H1 (cell line): ENCODE measurements at regions not wholly inside any gene's neighbourhood (a gene's known extent, or its start where the extent isn't known, plus 50 kb on each side); places are given as distances from the start of the nearest gene placed in this dataset.

Experiments used
- CTCF ChIA-PET: fragments of 300-600 bp; sonication (Branson Sonifier 250); formaldehyde crosslinking; loops from one replicate; lab custom pipeline; 2021; ENCODE audit not compliant: partially characterized antibody; lab: Charles Lee
- POLR2A ChIA-PET: fragments of 300-600 bp; sonication (Branson Sonifier 250); formaldehyde crosslinking; loops from one replicate; lab custom pipeline; 2021; ENCODE audit warnings: inconsistent platforms; ENCODE audit not compliant: partially characterized antibody; lab: Charles Lee
- DNase-seq, 2 experiments: peaks; one replicate each; pipeline versions ENCODE4 v3.0.0 to v3.0.0-alpha.2; 2010 to 2022; ENCODE audit warnings: low spot score in 2 of 2, low read depth in 1 of 2, mixed read lengths in 1 of 2
- FAIRE-seq: peaks from 2 replicates; lab custom pipeline; 2011; peaks lifted over from hg19 to GRCh38; lab: Jason Lieb, UNC
- H2AFZ ChIP-seq: 2 replicates; pipeline ENCODE4 v1.8.1; 2012; ENCODE audit warnings: low read length, inconsistent platforms
- H2AK5ac ChIP-seq: 2 replicates; pipeline ENCODE4 v1.6.1; 2013; ENCODE audit warnings: low read depth, low read length
- H2BK120ac ChIP-seq: replicated peaks from 2 replicates; pipeline ENCODE3; 2013; ENCODE audit warnings: low read depth, low read length, inconsistent platforms
- H2BK12ac ChIP-seq: 2 replicates; pipeline ENCODE4 v1.6.1; 2013; ENCODE audit warnings: low read depth, low read length
- H2BK15ac ChIP-seq: 2 replicates; pipeline ENCODE4 v1.6.1; 2013; ENCODE audit warnings: low read length
- H2BK20ac ChIP-seq: 2 replicates; pipeline ENCODE4 v1.6.1; 2013; ENCODE audit warnings: low read length
- H2BK5ac ChIP-seq: 2 replicates; pipeline ENCODE4 v1.6.1; 2013; ENCODE audit warnings: low read depth, low read length
- H3K14ac ChIP-seq: 2 replicates; pipeline ENCODE4 v1.6.1; 2013; ENCODE audit warnings: inconsistent platforms; ENCODE audit not compliant: insufficient read length
- H3K18ac ChIP-seq: 2 replicates; pipeline ENCODE4 v1.6.1; 2013; ENCODE audit warnings: low read length; ENCODE audit errors: extremely low read depth
- H3K23ac ChIP-seq: 2 replicates; pipeline ENCODE4 v1.6.1; 2013; ENCODE audit warnings: inconsistent platforms; ENCODE audit not compliant: insufficient read length
- H3K23me2 ChIP-seq: 2 replicates; pipeline ENCODE4 v1.6.1; 2013; ENCODE audit warnings: low read depth, low read length
- H3K27ac ChIP-seq: 2 replicates; pipeline ENCODE4 v1.6.1; 2011; ENCODE audit warnings: low read depth, low read length, inconsistent platforms
- H3K27me3 ChIP-seq, 4 experiments: replicated peaks in 1 of 4; 1 replicate in 1 of 4; 2 replicates in 3 of 4; pipeline versions ENCODE4 v1.6.1 to v1.8.1; 2011 to 2013; ENCODE audit warnings: low read length in 3 of 4, mild to moderate bottlenecking in 3 of 4, inconsistent platforms in 2 of 4, mixed read lengths in 2 of 4, moderate library complexity in 1 of 4; ENCODE audit not compliant: control insufficient read depth in 3 of 4, insufficient read depth in 3 of 4; ENCODE audit errors: extremely low read depth in 1 of 4
- H3K36me3 ChIP-seq, 4 experiments: 2 replicates each; pipeline versions ENCODE4 v1.6.1 to v1.8.1; 2011 to 2013; ENCODE audit warnings: mild to moderate bottlenecking in 4 of 4, low read length in 3 of 4, moderate library complexity in 2 of 4, control low read depth in 1 of 4, inconsistent platforms in 1 of 4; ENCODE audit not compliant: insufficient read depth in 4 of 4, control insufficient read depth in 2 of 4
- H3K4ac ChIP-seq: replicated peaks from 2 replicates; pipeline ENCODE3; 2013; ENCODE audit warnings: low read length, low read depth, mixed read lengths, inconsistent platforms; ENCODE audit not compliant: insufficient read length
- H3K4me1 ChIP-seq, 4 experiments: replicated peaks in 1 of 4; 1 replicate in 1 of 4; 2 replicates in 3 of 4; pipeline versions ENCODE4 v1.6.1 to v1.8.1; 2011 to 2013; ENCODE audit warnings: low read length in 3 of 4, inconsistent platforms in 2 of 4, mixed read lengths in 1 of 4; ENCODE audit not compliant: insufficient read depth in 4 of 4, control insufficient read depth in 3 of 4
- H3K4me2 ChIP-seq, 2 experiments: 2 replicates each; pipeline versions ENCODE4 v1.6.1 to v1.8.1; 2011 to 2013; ENCODE audit warnings: low read depth in 2 of 2, low read length in 2 of 2, control low read depth in 1 of 2, inconsistent platforms in 1 of 2, mild to moderate bottlenecking in 1 of 2; ENCODE audit not compliant: insufficient read depth in 1 of 2
- H3K4me3 ChIP-seq, 4 experiments: fragments of 200-600, 300-600 bp in 1 of 4; sonication (generic), shearing (Covaris generic), sonication (Bioruptor Twin) in 1 of 4; 2 replicates each; pipeline versions ENCODE4 v1.5.1 to v1.8.1; 2011 to 2016; ENCODE audit warnings: low read length in 4 of 4, low read depth in 3 of 4, control low read depth in 2 of 4, inconsistent platforms in 2 of 4, mild to moderate bottlenecking in 2 of 4, mixed read lengths in 1 of 4, moderate library complexity in 1 of 4; ENCODE audit not compliant: insufficient read depth in 2 of 4; ENCODE audit errors: extremely low read depth in 1 of 4
- H3K56ac ChIP-seq: replicated peaks from 2 replicates; pipeline ENCODE3; 2013; ENCODE audit warnings: low read depth, mild to moderate bottlenecking, mixed read lengths, low read length, inconsistent platforms; ENCODE audit not compliant: insufficient read length
- H3K79me1 ChIP-seq: 2 replicates; pipeline ENCODE4 v1.6.1; 2013; ENCODE audit warnings: low read depth, low read length, control low read depth
- H3K79me2 ChIP-seq, 2 experiments: 2 replicates each; pipeline versions ENCODE4 v1.6.1 to v1.8.1; 2012 to 2013; ENCODE audit warnings: low read length in 2 of 2, mild to moderate bottlenecking in 2 of 2, inconsistent platforms in 1 of 2; ENCODE audit not compliant: insufficient read depth in 2 of 2, control insufficient read depth in 1 of 2
- H3K9ac ChIP-seq, 4 experiments: replicated peaks in 1 of 4; 1 replicate in 1 of 4; 2 replicates in 3 of 4; pipeline versions ENCODE4 v1.6.1 to v1.8.1; 2011 to 2013; ENCODE audit warnings: low read depth in 3 of 4, low read length in 3 of 4, control low read depth in 2 of 4, mild to moderate bottlenecking in 2 of 4, moderate library complexity in 2 of 4, inconsistent platforms in 1 of 4; ENCODE audit errors: extremely low read depth in 1 of 4
- H3K9me3 ChIP-seq, 2 experiments: 2 replicates each; pipeline versions ENCODE4 v1.6.1 to v1.8.1; 2012 to 2013; ENCODE audit warnings: mild to moderate bottlenecking in 2 of 2, moderate library complexity in 2 of 2, control low read depth in 1 of 2, inconsistent platforms in 1 of 2, low read depth in 1 of 2, low read length in 1 of 2, mixed read lengths in 1 of 2; ENCODE audit not compliant: insufficient read depth in 2 of 2
- H4K20me1 ChIP-seq, 2 experiments: replicated peaks in 1 of 2; 2 replicates each; pipeline versions ENCODE3 to v1.8.1; 2011 to 2013; ENCODE audit warnings: inconsistent platforms in 2 of 2, low read length in 2 of 2, mild to moderate bottlenecking in 1 of 2; ENCODE audit not compliant: insufficient read depth in 2 of 2, control insufficient read depth in 1 of 2
- H4K5ac ChIP-seq: 2 replicates; pipeline ENCODE4 v1.6.1; 2013; ENCODE audit warnings: low read length, low read depth, mixed read lengths, inconsistent platforms; ENCODE audit not compliant: insufficient read length
- H4K8ac ChIP-seq: 2 replicates; pipeline ENCODE4 v1.8.0; 2013; ENCODE audit warnings: mild to moderate bottlenecking, moderate library complexity, low read length, inconsistent platforms; ENCODE audit not compliant: insufficient read depth; ENCODE audit errors: extremely low read depth
- H4K91ac ChIP-seq: replicated peaks from 2 replicates; pipeline ENCODE3; 2013; ENCODE audit warnings: low read length, mixed read lengths, inconsistent platforms; ENCODE audit not compliant: insufficient read length
- MAFK ChIP-seq: IDR thresholded peaks from 2 replicates; pipeline ENCODE4 v1.6.1; 2012; ENCODE audit warnings: low read depth, mild to moderate bottlenecking, improper control_type of control experiment, low read length
- RXRA ChIP-seq: IDR thresholded peaks from 2 replicates; pipeline ENCODE4 v1.6.1; 2011; ENCODE audit warnings: low read depth, mild to moderate bottlenecking, low read length, moderate library complexity; ENCODE audit not compliant: insufficient read depth
- SIRT6 ChIP-seq: IDR thresholded peaks from one replicate; pipeline ENCODE4 v1.7.1; 2012; ENCODE audit warnings: low read length, inconsistent platforms
- WGBS, 2 experiments: shearing (Covaris generic) in 1 of 2; methylation state at CpG; one replicate each; pipeline versions ENCODE4 v1.1.6 to v1.1.7; 2013 to 2015; ENCODE audit warnings: low lambda C conversion rate in 2 of 2, mixed read lengths in 2 of 2, inconsistent platforms in 1 of 2, low coverage in 1 of 2, missing lambda C conversion rate in 1 of 2; ENCODE audit not compliant: insufficient replicate concordance in 2 of 2, insufficient coverage in 1 of 2, insufficient read length in 1 of 2; ENCODE audit errors: extremely low coverage in 1 of 2, missing lambda C conversion rate in 1 of 2; 5-methylcytosine and 5-hydroxymethylcytosine counted together

- Histone ChIP-seq H3K9me3 (no peaks in the 10 kb centered on the region), H2AFZ (no peak overlapping the region), H4K91ac (no peak overlapping the region), H3K23ac (no peak overlapping the region), H3K23me2 (no peaks in the 10 kb centered on the region), H3K9ac (no peak overlapping the region), H4K8ac (no peak overlapping the region), H2BK15ac (no peak overlapping the region)
- DNase-seq: no peak
- 96% methylated on average over 2 of the region's 2 CpGs; no CpG with 5 or more reads in 1 of the 2 experiments for WGBS, 2 experiments
- TF ChIP-seq SIRT6: no peak
- no peak for TF ChIP-seq RXRA
- TF ChIP-seq MAFK: peak; percentile 75; the same call in 1 of the 2 replicates
- TF ChIP-seq, all 59 proteins: peak for 1
- Histone ChIP-seq H2BK5ac (no peak overlapping the region), H3K56ac (no peak overlapping the region), H3K14ac (no peak overlapping the region), H3K4me2 (no peak overlapping the region), H2BK12ac (no peak overlapping the region), H3K36me3 (no peaks in the 10 kb centered on the region), H2BK20ac (no peak overlapping the region), H4K5ac (no peak overlapping the region), H4K20me1 (no peaks in the 10 kb centered on the region), H3K79me1 (no peaks in the 10 kb centered on the region), H3K4me1 (no peaks in the 10 kb centered on the region), H3K79me2 (no peaks in the 10 kb centered on the region), H3K27ac (no peak overlapping the region), H3K18ac (no peak overlapping the region), H3K4ac (no peak overlapping the region), H2AK5ac (no peak overlapping the region), H3K4me3 (no peak overlapping the region), H3K27me3 (no peaks in the 10 kb centered on the region), H2BK120ac (no peak overlapping the region)
- CTCF ChIA-PET: no interaction called here
- no peak for FAIRE-seq
- POLR2A ChIA-PET: no interaction called here
These were observed 1023.1 kb downstream of the SUCLG1 start for GRCh38 chr2:83435989-83436388.
